Endothelial cell of hepatic sinusoid (primary cell): ENCODE measurements at regions not wholly inside any gene's neighbourhood (a gene's known extent, or its start where the extent isn't known, plus 50 kb on each side); places are given as distances from the start of the nearest gene placed in this dataset.
"Not testable (repeated sequence)": the region's sequence is repeated elsewhere in the genome, so short reads cannot be mapped to it uniquely, and the experiment has no call there.

Source experiments
- in situ Hi-C: cut with HindIII; loops from 2 replicates; pipeline ENCODE4 v1.10.0; 2017; ENCODE audit warnings: low sequenced_read_pairs

- in situ Hi-C loops = no loop called here
These were observed 457.3 kb upstream of the RGS18 start for GRCh38 chr1:191700922-191701321.

GRCh38 chr1:191702124-191702523 lies 456.1 kb upstream of the RGS18 start:
- in situ Hi-C loops = no loop called here

GRCh38 chr1:191707288-191707687 lies 451.0 kb upstream of the RGS18 start:
- in situ Hi-C loops = no loop called here

GRCh38 chr1:191709215-191709614 lies 449.0 kb upstream of the RGS18 start:
- in situ Hi-C loops = no loop called here

GRCh38 chr1:191711961-191712360 lies 446.3 kb upstream of the RGS18 start:
- in situ Hi-C loops = loop anchor here (5.0 kb wide), 1 partner anchor 35 kb away; no protein-coding TSS in a partner anchor

- in situ Hi-C loops = loop anchor here (5.0 kb wide), 1 partner anchor 32 kb away; no protein-coding TSS in a partner anchor
These were observed 443.4 kb upstream of the RGS18 start for GRCh38 chr1:191714845-191715244.

- in situ Hi-C loops = no loop called here
These were observed 428.5 kb upstream of the RGS18 start for GRCh38 chr1:191729742-191730141.

GRCh38 chr1:191731608-191732302 lies 426.5 kb upstream of the RGS18 start:
- in situ Hi-C loops = not testable (repeated sequence)

GRCh38 chr1:191734321-191734720 lies 423.9 kb upstream of the RGS18 start:
- in situ Hi-C loops = no loop called here

GRCh38 chr1:191739544-191739943 lies 418.7 kb upstream of the RGS18 start:
- in situ Hi-C loops = no loop called here

- in situ Hi-C loops = no loop called here
These were observed 405.9 kb upstream of the RGS18 start for GRCh38 chr1:191752342-191752741.

GRCh38 chr1:191760016-191760415 lies 398.2 kb upstream of the RGS18 start:
- in situ Hi-C loops = no loop called here

- in situ Hi-C loops = no loop called here
These were observed 369.7 kb upstream of the RGS18 start for GRCh38 chr1:191788551-191788950.

- in situ Hi-C loops = no loop called here
These were observed 360.1 kb upstream of the RGS18 start for GRCh38 chr1:191798178-191798577.

GRCh38 chr1:191804311-191804710 lies 354.0 kb upstream of the RGS18 start:
- in situ Hi-C loops = no loop called here

GRCh38 chr1:191813593-191813992 lies 344.7 kb upstream of the RGS18 start:
- in situ Hi-C loops = not testable (repeated sequence)

- in situ Hi-C loops = no loop called here
These were observed 340.1 kb upstream of the RGS18 start for GRCh38 chr1:191818198-191818597.

GRCh38 chr1:191831572-191831971 lies 326.7 kb upstream of the RGS18 start:
- in situ Hi-C loops = no loop called here

- in situ Hi-C loops = no loop called here
These were observed 318.4 kb upstream of the RGS18 start for GRCh38 chr1:191839891-191840290.

- in situ Hi-C loops = no loop called here
These were observed 306.3 kb upstream of the RGS18 start for GRCh38 chr1:191851799-191852595.

GRCh38 chr1:191852907-191853306 lies 305.4 kb upstream of the RGS18 start:
- in situ Hi-C loops = no loop called here

- in situ Hi-C loops = no loop called here
These were observed 300.7 kb upstream of the RGS18 start for GRCh38 chr1:191857600-191857999.
